MM.1S (cell line): ENCODE measurements at regions not wholly inside any gene's neighbourhood (a gene's known extent, or its start where the extent isn't known, plus 50 kb on each side); places are given as distances from the start of the nearest gene placed in this dataset.

Experiments used
- DNase-seq: peaks from one replicate; pipeline ENCODE4 v3.0.0-alpha.2; 2015
- H2AFZ ChIP-seq: fragments of 300-600 bp; sonication (generic); 2 replicates; pipeline ENCODE4 v1.6.0; 2016; ENCODE audit warnings: antibody characterized with exemption, low read length
- H3F3A ChIP-seq: fragments of 300-600 bp; sonication (generic); 2 replicates; pipeline ENCODE4 v1.6.1; 2016; ENCODE audit warnings: mild to moderate bottlenecking, antibody characterized with exemption, low read length, moderate library complexity, mixed read lengths; ENCODE audit not compliant: insufficient read depth
- H3K27ac ChIP-seq: fragments of 300-600 bp; sonication (generic); 2 replicates; pipeline ENCODE4 v1.5.1; 2016; ENCODE audit warnings: mild to moderate bottlenecking, low read length
- H3K27me3 ChIP-seq: fragments of 300-600 bp; sonication (generic); replicated peaks from 2 replicates; pipeline ENCODE4 v1.6.0; 2016; ENCODE audit warnings: low read length; ENCODE audit not compliant: insufficient read depth
- H3K36me3 ChIP-seq: fragments of 300-600 bp; sonication (generic); replicated peaks from 2 replicates; pipeline ENCODE4 v1.6.1; 2016; ENCODE audit warnings: mild to moderate bottlenecking, low read length, mixed read lengths; ENCODE audit not compliant: insufficient read depth
- H3K4me1 ChIP-seq: fragments of 300-600 bp; sonication (generic); 2 replicates; pipeline ENCODE4 v1.6.1; 2016; ENCODE audit warnings: low read length, mixed read lengths
- H3K4me2 ChIP-seq: fragments of 300-600 bp; sonication (generic); 2 replicates; pipeline ENCODE4 v1.6.0; 2016; ENCODE audit warnings: low read depth, low read length
- H3K4me3 ChIP-seq: fragments of 300-600 bp; sonication (generic); 2 replicates; pipeline ENCODE4 v1.5.1; 2016; ENCODE audit warnings: low read length, mixed read lengths
- H3K79me2 ChIP-seq: fragments of 300-600 bp; sonication (generic); 2 replicates; pipeline ENCODE4 v1.6.1; 2016; ENCODE audit warnings: mixed run types, low read length, mixed read lengths
- H3K9ac ChIP-seq: fragments of 300-600 bp; sonication (generic); 2 replicates; pipeline ENCODE4 v1.6.1; 2016; ENCODE audit warnings: low read length, mixed read lengths
- H3K9me2 ChIP-seq: fragments of 300-600 bp; sonication (generic); replicated peaks from 2 replicates; pipeline ENCODE4 v1.6.1; 2016; ENCODE audit warnings: mild to moderate bottlenecking, low read length, mixed read lengths; ENCODE audit not compliant: insufficient read depth
- H3K9me3 ChIP-seq: fragments of 300-600 bp; sonication (generic); replicated peaks from 2 replicates; pipeline ENCODE4 v1.6.1; 2016; ENCODE audit warnings: mild to moderate bottlenecking, low read length, mixed read lengths; ENCODE audit not compliant: insufficient read depth
- H4K20me1 ChIP-seq: fragments of 300-600 bp; sonication (generic); 2 replicates; pipeline ENCODE4 v1.6.1; 2016; ENCODE audit warnings: mild to moderate bottlenecking, low read length, moderate library complexity, mixed read lengths; ENCODE audit not compliant: insufficient read depth
- CTCF ChIP-seq: fragments of 300-600 bp; sonication (generic); IDR thresholded peaks from 2 replicates; pipeline ENCODE4 v1.5.1; 2016; ENCODE audit warnings: antibody characterized with exemption, low read length, mixed read lengths
- EZH2 ChIP-seq: fragments of 300-600 bp; sonication (generic); optimal IDR thresholded peaks from 2 replicates; pipeline ENCODE3; 2017; ENCODE audit warnings: low read depth, mild to moderate bottlenecking, antibody characterized with exemption, low read length, mixed read lengths
- EZH2phosphoT487 ChIP-seq: fragments of 300-600 bp; sonication (generic); IDR thresholded peaks from 2 replicates; pipeline ENCODE4 v1.6.1; 2018; ENCODE audit warnings: antibody characterized with exemption, low read length

- Histone ChIP-seq H3K4me2 (no peak overlapping the region), H3F3A (no peaks in the 10 kb centered on the region), H3K27me3 (no peaks in the 10 kb centered on the region), H3K36me3 (no peaks in the 10 kb centered on the region), H3K4me3 (no peak overlapping the region), H2AFZ (no peak overlapping the region), H3K27ac (no peak overlapping the region), H3K79me2 (no peaks in the 10 kb centered on the region), H4K20me1 (no peaks in the 10 kb centered on the region), H3K9ac (no peak overlapping the region), H3K4me1 (no peaks in the 10 kb centered on the region), H3K9me3 (no peaks in the 10 kb centered on the region), H3K9me2 (no peaks in the 10 kb centered on the region)
- DNase-seq: no peak
- TF ChIP-seq EZH2phosphoT487 (no peak), CTCF (no peak), EZH2 (no peak)
These were observed 623.4 kb upstream of the PIK3C3 start for GRCh38 chr18:41331661-41332060.

GRCh38 chr18:41326311-41326710 is 628.7 kb upstream of the PIK3C3 start:
- Histone ChIP-seq H3K27ac (no peak overlapping the region), H3K27me3 (no peaks in the 10 kb centered on the region), H3K4me2 (no peak overlapping the region), H3K36me3 (no peaks in the 10 kb centered on the region), H3K79me2 (no peaks in the 10 kb centered on the region), H3K9me2 (no peaks in the 10 kb centered on the region), H2AFZ (no peak overlapping the region), H3K4me1 (no peaks in the 10 kb centered on the region), H3K9ac (no peak overlapping the region), H4K20me1 (no peaks in the 10 kb centered on the region), H3F3A (no peaks in the 10 kb centered on the region), H3K4me3 (no peak overlapping the region), H3K9me3 (no peaks in the 10 kb centered on the region)
- TF ChIP-seq EZH2: no peak
- TF ChIP-seq CTCF: no peak
- TF ChIP-seq EZH2phosphoT487: no peak
- no peak for DNase-seq

- H3K9ac ChIP-seq: no peak overlapping the region
- TF ChIP-seq EZH2 (no peak), EZH2phosphoT487 (no peak), CTCF (no peak)
- H3F3A ChIP-seq: no peaks in the 10 kb centered on the region
- no peaks in the 10 kb centered on the region for H3K36me3 ChIP-seq
- H3K9me2 ChIP-seq: no peaks in the 10 kb centered on the region
- DNase-seq: no peak
- no peaks in the 10 kb centered on the region for H3K27me3 ChIP-seq
- no peaks in the 10 kb centered on the region for H3K79me2 ChIP-seq
- H3K4me2 ChIP-seq: no peak overlapping the region
- H3K4me1 ChIP-seq: no peaks in the 10 kb centered on the region
- no peaks in the 10 kb centered on the region for H4K20me1 ChIP-seq
- H2AFZ ChIP-seq: no peak overlapping the region
- no peak overlapping the region for H3K27ac ChIP-seq
- no peaks in the 10 kb centered on the region for H3K9me3 ChIP-seq
- H3K4me3 ChIP-seq: no peak overlapping the region
These were observed 630.1 kb upstream of the PIK3C3 start for GRCh38 chr18:41324934-41325333.
